Epidermal melanocyte (primary cell): ENCODE measurements at regions not wholly inside any gene's neighbourhood (a gene's known extent, or its start where the extent isn't known, plus 50 kb on each side); places are given as distances from the start of the nearest gene placed in this dataset.

Experiments used
- DNase-seq: peaks from one replicate; pipeline ENCODE4 v3.0.0; 2011; ENCODE audit warnings: low spot score; ENCODE audit not compliant: insufficient read length

DNA sequence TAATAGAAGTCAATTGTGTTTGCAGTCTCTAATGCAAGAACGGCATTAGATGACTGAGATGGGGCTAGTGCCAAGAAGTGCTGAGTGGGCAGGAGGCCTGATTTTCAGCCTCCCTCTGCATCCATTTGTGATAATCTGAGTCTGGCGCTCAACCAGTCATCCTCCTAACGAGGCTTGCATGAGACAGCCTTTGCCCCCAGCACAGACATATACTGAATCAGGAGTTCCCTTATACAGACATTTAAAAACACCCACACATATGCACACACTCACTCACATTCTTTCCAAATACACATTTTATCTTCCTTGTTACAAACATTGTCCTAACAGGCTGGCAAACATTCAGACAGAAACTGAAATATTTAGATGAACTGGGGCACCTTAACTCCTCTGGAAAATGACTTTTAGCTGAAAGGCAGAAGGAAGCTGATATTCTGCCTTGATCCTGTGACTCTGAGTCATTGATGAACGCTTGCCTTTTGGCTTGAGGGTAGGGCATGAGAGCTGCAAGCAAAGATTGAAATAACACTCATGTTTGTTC lies 562.3 kb downstream of the DHX35 start:
- no peak for DNase-seq

GRCh38 chr20:39523405-39523804 lies 561.3 kb downstream of the DHX35 start:
- DNase-seq = no peak

- no peak for DNase-seq
Observed at GRCh38 chr20:39518654-39519053, 556.5 kb downstream of the DHX35 start.

DNA sequence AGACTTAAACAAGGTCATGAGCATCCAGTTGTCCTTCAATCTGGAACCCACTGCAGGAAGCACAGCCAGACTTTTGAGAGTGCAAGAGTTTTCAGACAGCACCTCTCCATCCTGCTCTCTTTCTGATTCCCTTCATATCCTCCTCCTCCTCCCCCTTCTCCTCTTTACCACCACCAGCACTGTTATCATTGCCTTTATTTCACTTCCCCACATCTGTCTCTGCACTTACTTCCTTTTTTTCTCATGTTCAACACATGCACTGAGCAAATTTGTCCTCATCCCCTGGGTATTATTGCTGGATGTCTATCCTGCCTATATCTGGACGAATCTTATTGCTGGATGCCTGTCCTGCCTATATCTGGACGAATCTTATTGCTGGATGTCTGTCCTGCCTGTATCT lies 554.8 kb downstream of the DHX35 start:
- DNase-seq = no peak

DNA sequence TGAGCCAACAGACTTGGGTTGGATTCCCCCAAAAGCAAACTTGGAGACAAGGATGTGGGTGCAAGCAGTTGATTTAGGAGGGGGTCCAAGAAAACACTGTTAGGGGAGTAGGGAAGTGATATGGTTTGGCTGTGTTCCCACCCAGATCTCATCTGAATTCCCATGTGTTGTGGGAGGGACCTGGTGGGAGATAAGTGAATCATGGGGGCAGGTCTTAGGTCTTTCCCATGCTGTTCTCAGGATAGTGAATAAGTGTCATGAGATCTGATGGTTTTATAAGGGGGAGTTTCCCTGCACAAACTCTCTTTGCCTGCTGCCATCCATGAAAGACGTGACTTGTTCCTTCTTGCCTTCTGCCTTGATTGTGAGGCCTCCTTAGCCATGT lies 542.6 kb downstream of the DHX35 start:
- DNase-seq = no peak

- DNase-seq = no peak
Observed at GRCh38 chr20:39503902-39504709, 542.0 kb downstream of the DHX35 start.

DNA sequence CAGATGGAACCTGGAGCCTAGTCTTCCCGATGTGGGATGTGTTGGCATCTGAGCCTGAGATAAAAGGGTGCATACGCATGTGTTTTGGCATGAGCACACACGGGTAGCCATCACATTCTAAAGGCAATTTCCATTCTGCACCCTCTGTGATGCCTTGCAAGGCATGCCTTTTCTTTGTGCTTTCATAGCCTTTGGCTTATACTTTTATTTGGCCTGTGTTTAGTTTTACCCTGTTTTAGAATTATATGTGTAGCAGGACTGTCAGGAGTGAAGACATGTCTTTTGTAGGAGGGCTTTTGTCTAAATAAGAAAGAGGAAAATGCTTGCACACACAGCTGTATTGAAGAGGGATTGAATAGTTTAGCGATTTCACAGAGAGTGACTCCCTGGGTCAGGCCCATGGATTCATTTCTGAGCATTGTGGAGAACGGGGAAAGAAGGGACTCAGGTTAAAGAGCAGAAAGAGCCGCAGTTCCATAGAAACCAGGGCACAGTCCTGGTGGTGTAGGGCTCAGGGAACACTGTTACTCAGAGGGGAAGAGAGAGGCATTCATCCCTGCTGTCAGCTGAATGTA lies 530.2 kb downstream of the DHX35 start:
- no peak for DNase-seq

GRCh38 chr20:39491711-39492110 lies 529.6 kb downstream of the DHX35 start:
- no peak for DNase-seq

- DNase-seq = no peak
Observed at GRCh38 chr20:39489986-39490560, 527.9 kb downstream of the DHX35 start.

DNA sequence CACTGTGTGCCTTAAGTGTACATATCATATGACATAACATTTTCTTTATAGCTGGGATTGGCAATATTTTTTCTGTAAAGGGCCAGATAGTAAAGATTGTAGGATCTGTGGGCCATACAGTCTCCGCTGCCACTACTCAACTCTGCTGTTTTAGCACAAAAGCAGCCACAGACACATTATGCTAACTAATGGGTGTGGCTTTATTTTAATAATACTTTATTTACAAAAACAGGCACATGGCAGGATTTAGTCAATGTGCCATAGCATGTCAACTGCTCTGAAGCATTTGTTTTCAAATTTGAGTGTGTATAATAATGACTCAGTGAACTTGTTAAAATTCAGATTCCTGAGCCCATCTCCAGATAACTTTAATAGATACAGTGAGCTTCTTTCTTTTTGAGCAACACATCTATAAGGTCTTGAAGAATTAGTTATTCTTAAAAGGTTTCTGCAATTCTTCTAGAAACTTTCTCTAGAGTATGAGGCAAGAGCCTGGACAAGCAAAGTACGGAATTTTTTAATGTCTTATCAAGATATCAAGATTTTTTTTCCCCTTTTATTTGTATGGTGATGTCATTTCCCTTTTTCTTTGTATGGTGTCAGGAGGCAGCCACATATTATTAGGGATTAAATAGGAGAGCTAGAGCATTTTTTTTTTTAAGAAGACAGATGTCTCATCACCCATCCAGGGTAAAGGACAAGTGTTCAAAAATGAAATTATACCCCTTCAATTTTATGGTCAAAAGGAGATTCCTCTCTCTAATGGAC lies 518.3 kb downstream of the DHX35 start:
- DNase-seq = no peak

DNA sequence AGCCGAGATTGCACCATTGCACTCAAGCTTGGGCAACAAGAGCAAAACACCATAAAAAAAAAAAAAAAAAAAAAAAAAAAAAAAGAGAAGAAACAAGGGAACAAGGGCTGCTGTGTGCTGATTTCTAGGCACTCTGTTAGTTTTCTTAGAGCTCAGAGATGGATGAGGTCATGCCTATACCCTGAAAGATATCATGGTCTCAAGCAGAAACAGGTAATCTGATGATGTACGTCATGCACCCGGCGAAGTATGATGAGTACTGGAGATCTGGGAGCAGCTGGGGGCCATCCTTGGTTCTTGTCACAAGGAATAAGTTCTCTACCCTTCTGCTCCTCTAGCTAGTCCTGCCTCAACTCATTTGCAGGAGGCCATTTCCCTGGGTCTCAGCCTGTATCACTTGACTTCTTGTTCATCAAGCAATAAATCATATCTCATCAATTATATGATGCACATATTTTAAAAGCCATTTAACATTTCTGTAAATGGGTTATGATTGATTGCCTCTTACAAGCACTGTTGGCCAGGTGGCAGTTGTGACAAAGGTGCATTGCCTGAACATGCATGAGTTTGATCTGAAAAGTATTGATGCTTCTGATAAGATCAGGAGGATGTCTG lies 517.2 kb downstream of the DHX35 start:
- DNase-seq = no peak

DNA sequence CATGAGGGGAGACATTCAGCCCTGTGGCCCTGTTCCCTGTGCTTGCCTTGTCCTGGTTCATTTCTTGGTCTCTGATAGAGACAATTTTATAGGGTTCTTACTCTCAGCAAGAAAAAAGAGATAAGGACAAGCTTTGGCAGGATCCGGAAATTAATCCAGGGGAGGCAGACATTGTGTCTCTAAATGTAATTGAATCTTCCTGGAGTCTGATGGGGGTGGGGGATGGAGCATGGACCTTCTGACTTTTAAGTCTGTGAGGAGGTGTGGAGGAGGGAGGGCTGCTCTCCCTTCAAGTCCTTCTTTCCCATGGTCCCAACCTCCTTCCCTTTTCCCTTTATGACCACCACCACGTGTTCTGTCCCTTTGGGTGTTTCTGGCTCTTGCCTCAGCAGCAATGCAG lies 512.7 kb downstream of the DHX35 start:
- DNase-seq = no peak

GRCh38 chr20:39473536-39473935 lies 511.4 kb downstream of the DHX35 start:
- DNase-seq = no peak

GRCh38 chr20:39468703-39469102 lies 506.6 kb downstream of the DHX35 start:
- no peak for DNase-seq

GRCh38 chr20:39464238-39464637 lies 502.1 kb downstream of the DHX35 start:
- DNase-seq = no peak

- DNase-seq = no peak
Observed at GRCh38 chr20:39462416-39462945, 500.3 kb downstream of the DHX35 start.

GRCh38 chr20:39458452-39458851 lies 496.3 kb downstream of the DHX35 start:
- no peak for DNase-seq

- DNase-seq = no peak
Observed at GRCh38 chr20:39453890-39454289, 491.7 kb downstream of the DHX35 start.

GRCh38 chr20:39452583-39453340 lies 490.6 kb downstream of the DHX35 start:
- no peak for DNase-seq

- DNase-seq = no peak
Observed at GRCh38 chr20:39451386-39451785, 489.2 kb downstream of the DHX35 start.
